ENCODE measurements at regions not wholly inside any gene's neighbourhood (a gene's known extent, or its start where the extent isn't known, plus 50 kb on each side); places are given as distances from the start of the nearest gene placed in this dataset.

- Histone ChIP-seq H3K27ac (no peak overlapping the region), H3K9me3 (no peaks in the 10 kb centered on the region), H3K4me1 (no peaks in the 10 kb centered on the region), H3K27me3 (no peaks in the 10 kb centered on the region), H3K4me3 (no peak overlapping the region), H3K36me3 (replicated peaks in 1 of 2; ENCODE audit: insufficient read depth in 1 of 2, low read depth in 2 of 2) (no peaks in the 10 kb centered on the region)
- DNase-seq: no peak
- intact Hi-C loops (cut with DNase I): no loop called here
- 72 to 73% methylated on average over 7 of the region's 7 CpGs for WGBS, 2 donors
- TF ChIP-seq CTCF (IDR thresholded peaks at IDR 0.05) (no peak), POLR2A (IDR thresholded peaks at IDR 0.05) (no peak)
- no peak for ATAC-seq
Observed at GRCh38 chr7:108846471-108846870, 276.8 kb downstream of the DNAJB9 start.

GRCh38 chr7:108848486-108848885 lies 278.8 kb downstream of the DNAJB9 start:
- WGBS, 2 donors: 82 to 86% methylated on average over 5 of the region's 5 CpGs
- no peaks in the 10 kb centered on the region for H3K4me1 ChIP-seq
- no peaks in the 10 kb centered on the region for H3K36me3 ChIP-seq (replicated peaks in 1 of 2; ENCODE audit: insufficient read depth in 1 of 2, low read depth in 2 of 2)
- H3K27me3 ChIP-seq: no peaks in the 10 kb centered on the region
- no peak for DNase-seq
- intact Hi-C loops (cut with DNase I): no loop called here
- TF ChIP-seq CTCF (IDR thresholded peaks at IDR 0.05) (no peak), POLR2A (IDR thresholded peaks at IDR 0.05) (no peak)
- ATAC-seq: no peak
- H3K9me3 ChIP-seq: no peaks in the 10 kb centered on the region
- no peak overlapping the region for H3K4me3 ChIP-seq
- H3K27ac ChIP-seq: no peak overlapping the region

- ATAC-seq: no peak
- intact Hi-C loops (cut with DNase I): no loop called here
Observed at GRCh38 chr7:108860615-108861014, 290.9 kb downstream of the DNAJB9 start.

GRCh38 chr7:108861071-108861470 lies 291.4 kb downstream of the DNAJB9 start:
- Histone ChIP-seq H3K36me3 (replicated peaks in 1 of 2; ENCODE audit: insufficient read depth in 1 of 2, low read depth in 2 of 2) (no peaks in the 10 kb centered on the region), H3K4me1 (no peaks in the 10 kb centered on the region), H3K27me3 (no peaks in the 10 kb centered on the region), H3K4me3 (no peak overlapping the region), H3K9me3 (peaks cover 0 to 11% (median 0%) of the 10 kb centered on the region in 3 donors), H3K27ac (no peak overlapping the region)
- WGBS, 2 donors: 72 to 83% methylated on average over 1 of the region's 2 CpGs
- intact Hi-C loops (cut with DNase I): no loop called here
- DNase-seq (no peak), ATAC-seq (no peak)
- TF ChIP-seq POLR2A (IDR thresholded peaks at IDR 0.05): no peak
- TF ChIP-seq CTCF (IDR thresholded peaks at IDR 0.05): no peak

More at GRCh38 chr7:108860615-108861014, 290.9 kb downstream of the DNAJB9 start:
- H3K27ac ChIP-seq: no peak overlapping the region
- no peak for DNase-seq
- no peak overlapping the region for H3K4me3 ChIP-seq
- no peaks in the 10 kb centered on the region for H3K36me3 ChIP-seq (replicated peaks in 1 of 2; ENCODE audit: insufficient read depth in 1 of 2, low read depth in 2 of 2)
- H3K9me3 ChIP-seq: peaks cover 0 to 11% (median 0%) of the 10 kb centered on the region in 3 donors
- H3K4me1 ChIP-seq: no peaks in the 10 kb centered on the region
- no peaks in the 10 kb centered on the region for H3K27me3 ChIP-seq
- TF ChIP-seq CTCF (IDR thresholded peaks at IDR 0.05) (no peak), POLR2A (IDR thresholded peaks at IDR 0.05) (no peak)

- Histone ChIP-seq H3K36me3 (replicated peaks in 1 of 2; ENCODE audit: insufficient read depth in 1 of 2, low read depth in 2 of 2) (no peaks in the 10 kb centered on the region), H3K4me1 (no peaks in the 10 kb centered on the region), H3K27me3 (no peaks in the 10 kb centered on the region), H3K4me3 (no peak overlapping the region), H3K9me3 (peaks cover 0 to 11% (median 0%) of the 10 kb centered on the region in 3 donors), H3K27ac (no peak overlapping the region)
- intact Hi-C loops (cut with DNase I): no loop called here
- WGBS, 2 donors: 77 to 92% methylated on average over 6 to 9 of the region's 9 CpGs
- TF ChIP-seq POLR2A (IDR thresholded peaks at IDR 0.05): no peak
- no peak for TF ChIP-seq CTCF (IDR thresholded peaks at IDR 0.05)
- ATAC-seq (no peak), DNase-seq (no peak)
Observed at GRCh38 chr7:108863227-108863848, 293.7 kb downstream of the DNAJB9 start.

Data from body of pancreas (tissue), 4 donors.